T-helper 2 cell treated with Interferon-gamma antibody and Interleukin-4, amounts not matched to agents 100 ng/mL and 5 ng/mL, for 36 hours (primary cell): ENCODE measurements at regions not wholly inside any gene's neighbourhood (a gene's known extent, or its start where the extent isn't known, plus 50 kb on each side); places are given as distances from the start of the nearest gene placed in this dataset.

Source experiments
- intact Hi-C: fragments of 100-400 bp; cut with micrococcal nuclease; formaldehyde crosslinking; loops from one replicate; pipeline ENCODE4 v1.15.1; 2023

GRCh38 chr3:13266005-13266404, 154.1 kb downstream of the NUP210 start:
- intact Hi-C loops, result no loop called here

- intact Hi-C loops, result no loop called here
These were observed 154.6 kb downstream of the NUP210 start for GRCh38 chr3:13265507-13265906.

- intact Hi-C loops, result no loop called here
These were observed 155.1 kb downstream of the NUP210 start for GRCh38 chr3:13265016-13265415.

GRCh38 chr3:13264468-13264795, 155.7 kb downstream of the NUP210 start:
- intact Hi-C loops, result no loop called here

GRCh38 chr3:13263770-13264467, 156.2 kb downstream of the NUP210 start:
- intact Hi-C loops, result no loop called here

- intact Hi-C loops, result no loop called here
These were observed 157.5 kb downstream of the NUP210 start for GRCh38 chr3:13262493-13263211.

GRCh38 chr3:13261892-13262291, 158.2 kb downstream of the NUP210 start:
- intact Hi-C loops, result no loop called here

GRCh38 chr3:13261104-13261830, 158.9 kb downstream of the NUP210 start:
- intact Hi-C loops, result no loop called here

- intact Hi-C loops, result no loop called here
These were observed 159.6 kb downstream of the NUP210 start for GRCh38 chr3:13260259-13261103.

- intact Hi-C loops, result no loop called here
These were observed 160.3 kb downstream of the NUP210 start for GRCh38 chr3:13259831-13260230.

- intact Hi-C loops, result no loop called here
These were observed 161.1 kb downstream of the NUP210 start for GRCh38 chr3:13258986-13259514.

GRCh38 chr3:13258280-13258679, 161.8 kb downstream of the NUP210 start:
- intact Hi-C loops, result no loop called here

GRCh38 chr3:13257666-13258065, 162.5 kb downstream of the NUP210 start:
- intact Hi-C loops, result no loop called here

- intact Hi-C loops, result no loop called here
These were observed 163.3 kb downstream of the NUP210 start for GRCh38 chr3:13256845-13257244.

- intact Hi-C loops, result no loop called here
These were observed 165.8 kb downstream of the NUP210 start for GRCh38 chr3:13254028-13254951.

- intact Hi-C loops, result no loop called here
These were observed 166.7 kb downstream of the NUP210 start for GRCh38 chr3:13253208-13253937.

- intact Hi-C loops, result no loop called here
These were observed 167.9 kb downstream of the NUP210 start for GRCh38 chr3:13252207-13252606.

GRCh38 chr3:13251166-13251903, 168.8 kb downstream of the NUP210 start:
- intact Hi-C loops, result no loop called here
